ENCODE measurements at regions not wholly inside any gene's neighbourhood (a gene's known extent, or its start where the extent isn't known, plus 50 kb on each side); places are given as distances from the start of the nearest gene placed in this dataset.

GRCh38 chrX:39310891-39311290 is 509.6 kb downstream of the MID1IP1 start:
- Histone ChIP-seq H3K4me1 (ENCODE audit: low read depth) (peaks cover 14% of the 10 kb centered on the region), H3K36me3 (no peaks in the 10 kb centered on the region), H3K27ac (no peak overlapping the region), H3K9me3 (ENCODE audit: low read depth) (no peaks in the 10 kb centered on the region), H3K27me3 (no peaks in the 10 kb centered on the region), H3K4me3 (no peak overlapping the region)
- no peak for DNase-seq (ENCODE audit: low read depth in 1 of 2, low spot score in 1 of 2)
- TF ChIP-seq, protein P1, sequence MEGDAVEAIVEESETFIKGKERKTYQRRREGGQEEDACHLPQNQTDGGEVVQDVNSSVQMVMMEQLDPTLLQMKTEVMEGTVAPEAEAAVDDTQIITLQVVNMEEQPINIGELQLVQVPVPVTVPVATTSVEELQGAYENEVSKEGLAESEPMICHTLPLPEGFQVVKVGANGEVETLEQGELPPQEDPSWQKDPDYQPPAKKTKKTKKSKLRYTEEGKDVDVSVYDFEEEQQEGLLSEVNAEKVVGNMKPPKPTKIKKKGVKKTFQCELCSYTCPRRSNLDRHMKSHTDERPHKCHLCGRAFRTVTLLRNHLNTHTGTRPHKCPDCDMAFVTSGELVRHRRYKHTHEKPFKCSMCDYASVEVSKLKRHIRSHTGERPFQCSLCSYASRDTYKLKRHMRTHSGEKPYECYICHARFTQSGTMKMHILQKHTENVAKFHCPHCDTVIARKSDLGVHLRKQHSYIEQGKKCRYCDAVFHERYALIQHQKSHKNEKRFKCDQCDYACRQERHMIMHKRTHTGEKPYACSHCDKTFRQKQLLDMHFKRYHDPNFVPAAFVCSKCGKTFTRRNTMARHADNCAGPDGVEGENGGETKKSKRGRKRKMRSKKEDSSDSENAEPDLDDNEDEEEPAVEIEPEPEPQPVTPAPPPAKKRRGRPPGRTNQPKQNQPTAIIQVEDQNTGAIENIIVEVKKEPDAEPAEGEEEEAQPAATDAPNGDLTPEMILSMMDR (IDR thresholded peaks at IDR 0.05; ENCODE audit: low read depth, low read length): no peak

DNA sequence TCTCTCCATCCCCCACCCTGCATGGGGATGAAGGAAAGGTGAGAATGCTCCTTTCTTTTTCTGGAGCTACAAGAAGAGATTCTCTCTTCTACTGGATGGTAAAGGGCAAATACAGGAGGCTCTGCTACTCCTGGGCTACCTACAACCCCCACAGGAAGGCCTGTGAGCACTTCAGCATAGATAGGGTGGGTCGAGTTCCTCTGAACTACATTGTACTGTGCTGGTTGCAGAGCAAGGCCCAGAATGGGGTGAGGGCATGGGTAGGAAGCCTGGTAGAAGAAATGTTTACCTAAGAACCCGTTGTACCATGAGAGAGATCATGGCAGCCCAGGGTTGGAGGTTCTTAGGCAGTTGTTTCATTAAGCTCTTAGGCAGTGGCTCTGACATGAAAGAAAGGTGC is 510.4 kb downstream of the MID1IP1 start:
- H3K27me3 ChIP-seq: no peaks in the 10 kb centered on the region

GRCh38 chrX:39313146-39313545 is 511.9 kb downstream of the MID1IP1 start:
- Histone ChIP-seq H3K4me1 (ENCODE audit: low read depth) (peaks cover 12% of the 10 kb centered on the region), H3K27me3 (no peaks in the 10 kb centered on the region), H3K4me3 (no peak overlapping the region), H3K27ac (no peak overlapping the region), H3K9me3 (ENCODE audit: low read depth) (no peaks in the 10 kb centered on the region), H3K36me3 (no peaks in the 10 kb centered on the region)
- TF ChIP-seq, protein P1 (IDR thresholded peaks at IDR 0.05; ENCODE audit: low read depth, low read length): no peak
- no peak for DNase-seq (ENCODE audit: low read depth in 1 of 2, low spot score in 1 of 2)

More for the DNA sequence above, 510.4 kb downstream of the MID1IP1 start:
- Histone ChIP-seq H3K27ac (no peak overlapping the region), H3K9me3 (ENCODE audit: low read depth) (no peaks in the 10 kb centered on the region), H3K4me1 (ENCODE audit: low read depth) (peaks cover 14% of the 10 kb centered on the region), H3K4me3 (no peak overlapping the region), H3K36me3 (no peaks in the 10 kb centered on the region)
- TF ChIP-seq, protein P1 (IDR thresholded peaks at IDR 0.05; ENCODE audit: low read depth, low read length): no peak
- no peak for DNase-seq (ENCODE audit: low read depth in 1 of 2, low spot score in 1 of 2)

- no peaks in the 10 kb centered on the region for H3K9me3 ChIP-seq (ENCODE audit: low read depth)
- H3K4me3 ChIP-seq: no peak overlapping the region
- H3K36me3 ChIP-seq: no peaks in the 10 kb centered on the region
- no peak for DNase-seq (ENCODE audit: low read depth in 1 of 2, low spot score in 1 of 2)
- TF ChIP-seq, protein P1 (IDR thresholded peaks at IDR 0.05; ENCODE audit: low read depth, low read length): no peak
- H3K27ac ChIP-seq: no peak overlapping the region
- H3K4me1 ChIP-seq (ENCODE audit: low read depth): no peaks in the 10 kb centered on the region
- no peaks in the 10 kb centered on the region for H3K27me3 ChIP-seq
Observed at GRCh38 chrX:39318506-39319343, 517.5 kb downstream of the MID1IP1 start.

DNA sequence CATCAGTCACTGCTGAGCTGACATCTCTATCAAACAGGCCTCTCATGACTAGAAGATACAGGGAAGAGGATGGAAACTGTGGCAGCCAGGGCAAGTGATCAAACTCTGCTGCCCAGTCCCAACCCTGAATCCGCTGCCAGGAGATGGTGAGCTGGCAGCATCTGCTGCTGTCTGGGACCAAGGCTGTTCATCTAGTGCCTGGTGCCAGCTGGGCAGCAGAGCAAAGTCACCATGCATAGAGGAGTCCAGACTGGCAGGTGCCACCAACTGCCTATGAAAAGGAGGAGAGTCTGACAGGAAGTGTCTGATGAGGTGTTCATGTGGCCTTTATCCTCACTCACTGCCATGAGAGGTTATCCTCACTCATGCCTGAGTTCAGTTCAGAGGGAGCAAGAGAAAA is 518.9 kb downstream of the MID1IP1 start:
- no peaks in the 10 kb centered on the region for H3K36me3 ChIP-seq
- no peak overlapping the region for H3K4me3 ChIP-seq
- H3K9me3 ChIP-seq (ENCODE audit: low read depth): no peaks in the 10 kb centered on the region
- H3K27me3 ChIP-seq: no peaks in the 10 kb centered on the region
- TF ChIP-seq, protein P1 (IDR thresholded peaks at IDR 0.05; ENCODE audit: low read depth, low read length): no peak
- H3K4me1 ChIP-seq (ENCODE audit: low read depth): no peaks in the 10 kb centered on the region
- H3K27ac ChIP-seq: no peak overlapping the region
- DNase-seq (ENCODE audit: low read depth in 1 of 2, low spot score in 1 of 2): no peak
